Muscle of leg (tissue), 3 donors: ENCODE measurements at regions not wholly inside any gene's neighbourhood (a gene's known extent, or its start where the extent isn't known, plus 50 kb on each side); places are given as distances from the start of the nearest gene placed in this dataset.
A peak's percentile ranks its signal among the peaks of the same experiment; 100 is the strongest.

Experiments
- DNase-seq: peaks from one replicate; pipeline ENCODE4 v3.0.0; 2013
- H3K27ac ChIP-seq: one replicate; pipeline ENCODE4 v1.5.1; 2013; ENCODE audit warnings: mild to moderate bottlenecking, low read length, control low read depth
- H3K27me3 ChIP-seq: one replicate; pipeline ENCODE4 v1.6.1; 2013; ENCODE audit warnings: low read length; ENCODE audit not compliant: control insufficient read depth, insufficient read depth
- H3K36me3 ChIP-seq: one replicate; pipeline ENCODE4 v1.6.1; 2013; ENCODE audit warnings: low read length; ENCODE audit not compliant: control insufficient read depth, insufficient read depth
- H3K4me1 ChIP-seq: one replicate; pipeline ENCODE4 v1.6.1; 2013; ENCODE audit warnings: low read length; ENCODE audit not compliant: control insufficient read depth, insufficient read depth
- H3K4me3 ChIP-seq: one replicate; pipeline ENCODE4 v1.5.1; 2013; ENCODE audit warnings: low read length, control low read depth
- H3K9me3 ChIP-seq: replicated peaks from 2 replicates; pipeline ENCODE4 v1.6.1; 2013; ENCODE audit warnings: low read depth, low read length; ENCODE audit not compliant: control insufficient read depth
- WGBS: methylation state at CpG from one replicate; pipeline ENCODE4 v1.1.5; 2013; ENCODE audit warnings: missing lambda C conversion rate; ENCODE audit not compliant: insufficient coverage; 5-methylcytosine and 5-hydroxymethylcytosine counted together

GRCh38 chr1:185626344-185626743, 107.8 kb upstream of the HMCN1 start:
- H3K4me1 ChIP-seq = no peaks in the 10 kb centered on the region
- no peak for DNase-seq
- no peaks in the 10 kb centered on the region for H3K27me3 ChIP-seq
- H3K4me3 ChIP-seq = no peak overlapping the region
- 100% methylated on average over 1 of the region's 3 CpGs for WGBS
- no peaks in the 10 kb centered on the region for H3K36me3 ChIP-seq
- H3K27ac ChIP-seq = no peak overlapping the region
- no peaks in the 10 kb centered on the region for H3K9me3 ChIP-seq

- no peaks in the 10 kb centered on the region for H3K4me1 ChIP-seq
- no peak for DNase-seq
- H3K36me3 ChIP-seq = no peaks in the 10 kb centered on the region
- H3K9me3 ChIP-seq = peaks cover 2% of the 10 kb centered on the region
- H3K27me3 ChIP-seq = no peaks in the 10 kb centered on the region
- H3K4me3 ChIP-seq = no peak overlapping the region
- no peak overlapping the region for H3K27ac ChIP-seq
Measured at GRCh38 chr1:185610954-185611353, 123.2 kb upstream of the HMCN1 start.

- Histone ChIP-seq H3K4me1 (no peaks in the 10 kb centered on the region), H3K9me3 (no peaks in the 10 kb centered on the region), H3K36me3 (no peaks in the 10 kb centered on the region), H3K4me3 (no peak overlapping the region), H3K27ac (no peak overlapping the region), H3K27me3 (no peaks in the 10 kb centered on the region)
- DNase-seq = no peak
- WGBS = no CpG with 5 or more reads among the region's 5 CpGs
Measured at GRCh38 chr1:185608177-185608576, 126.0 kb upstream of the HMCN1 start.

GRCh38 chr1:185603158-185603557, 131.0 kb upstream of the HMCN1 start:
- Histone ChIP-seq H3K36me3 (no peaks in the 10 kb centered on the region), H3K27me3 (no peaks in the 10 kb centered on the region), H3K9me3 (no peaks in the 10 kb centered on the region), H3K27ac (no peak overlapping the region), H3K4me3 (no peak overlapping the region), H3K4me1 (no peaks in the 10 kb centered on the region)
- no peak for DNase-seq
- WGBS = 96% methylated on average over 4 of the region's 4 CpGs

GRCh38 chr1:185601189-185601588, 133.0 kb upstream of the HMCN1 start:
- Histone ChIP-seq H3K9me3 (no peaks in the 10 kb centered on the region), H3K27ac (no peak overlapping the region), H3K27me3 (no peaks in the 10 kb centered on the region), H3K4me3 (no peak overlapping the region), H3K36me3 (no peaks in the 10 kb centered on the region), H3K4me1 (no peaks in the 10 kb centered on the region)
- WGBS = no CpG with 5 or more reads among the region's 1 CpG
- no peak for DNase-seq

- no CpG with 5 or more reads among the region's 2 CpGs for WGBS
- Histone ChIP-seq H3K4me1 (no peaks in the 10 kb centered on the region), H3K36me3 (no peaks in the 10 kb centered on the region), H3K9me3 (no peaks in the 10 kb centered on the region), H3K27me3 (no peaks in the 10 kb centered on the region), H3K27ac (no peak overlapping the region), H3K4me3 (no peak overlapping the region)
- no peak for DNase-seq
Measured at GRCh38 chr1:185600641-185601040, 133.6 kb upstream of the HMCN1 start.

- H3K9me3 ChIP-seq = no peaks in the 10 kb centered on the region
- no peak overlapping the region for H3K27ac ChIP-seq
- DNase-seq = peak; percentile 6
- no peaks in the 10 kb centered on the region for H3K4me1 ChIP-seq
- no peaks in the 10 kb centered on the region for H3K36me3 ChIP-seq
- H3K4me3 ChIP-seq = no peak overlapping the region
- no peaks in the 10 kb centered on the region for H3K27me3 ChIP-seq
- WGBS = no CpG with 5 or more reads among the region's 1 CpG
Measured at GRCh38 chr1:185598332-185598731, 135.9 kb upstream of the HMCN1 start.

GRCh38 chr1:185595835-185596667, 138.1 kb upstream of the HMCN1 start:
- no CpG with 5 or more reads among the region's 3 CpGs for WGBS
- Histone ChIP-seq H3K4me1 (no peaks in the 10 kb centered on the region), H3K27me3 (no peaks in the 10 kb centered on the region), H3K9me3 (no peaks in the 10 kb centered on the region), H3K27ac (no peak overlapping the region), H3K36me3 (no peaks in the 10 kb centered on the region), H3K4me3 (no peak overlapping the region)
- DNase-seq = peak; percentile 39

- Histone ChIP-seq H3K27me3 (no peaks in the 10 kb centered on the region), H3K36me3 (no peaks in the 10 kb centered on the region), H3K4me3 (no peak overlapping the region), H3K4me1 (no peaks in the 10 kb centered on the region), H3K9me3 (no peaks in the 10 kb centered on the region), H3K27ac (no peak overlapping the region)
- WGBS = no CpG with 5 or more reads among the region's 3 CpGs
- no peak for DNase-seq
Measured at GRCh38 chr1:185594786-185595410, 139.3 kb upstream of the HMCN1 start.

GRCh38 chr1:185593271-185593670, 140.9 kb upstream of the HMCN1 start:
- Histone ChIP-seq H3K27me3 (no peaks in the 10 kb centered on the region), H3K9me3 (no peaks in the 10 kb centered on the region), H3K36me3 (no peaks in the 10 kb centered on the region), H3K27ac (no peak overlapping the region), H3K4me1 (no peaks in the 10 kb centered on the region), H3K4me3 (no peak overlapping the region)
- DNase-seq = no peak
- WGBS = no CpG with 5 or more reads among the region's 1 CpG
